A673 (cell line): ENCODE measurements at regions not wholly inside any gene's neighbourhood (a gene's known extent, or its start where the extent isn't known, plus 50 kb on each side); places are given as distances from the start of the nearest gene placed in this dataset.

Experiments used
- BruUV-seq: library from RNA; stranded (reverse); fragments of 400-500 nt; replicated peaks from 2 replicates; lab custom pipeline; 2021; lab: Mats Ljungman, UMichigan
- CTCF ChIA-PET: fragments of 300-600 bp; sonication (Branson Sonifier 250); formaldehyde crosslinking; loops from one replicate; lab custom pipeline; 2022; ENCODE audit warnings: antibody characterized with exemption; lab: Charles Lee
- POLR2A ChIA-PET: fragments of 300-600 bp; sonication (Branson Sonifier 250); formaldehyde crosslinking; loops from one replicate; lab custom pipeline; 2022; ENCODE audit warnings: antibody characterized with exemption; ENCODE audit not compliant: low non-redundant PET; lab: Charles Lee
- DNase-seq: peaks from one replicate; pipeline ENCODE4 v3.0.0-alpha.2; 2015; ENCODE audit warnings: low spot score
- H3K27ac ChIP-seq: fragments of 200-600 bp; sonication (generic); 2 replicates; pipeline ENCODE4 v1.5.1; 2016; ENCODE audit warnings: mixed run types, low read depth, mild to moderate bottlenecking, mixed read lengths, antibody characterized with exemption, low read length; ENCODE audit not compliant: poor library complexity, severe bottlenecking
- H3K27me3 ChIP-seq: fragments of 200-600 bp; sonication (generic); replicated peaks from 2 replicates; pipeline ENCODE4 v1.6.1; 2017; ENCODE audit warnings: mixed run types, low read depth, mild to moderate bottlenecking, mixed read lengths, antibody characterized with exemption, low read length; ENCODE audit not compliant: insufficient read depth, poor library complexity
- H3K36me3 ChIP-seq: fragments of 200-600 bp; sonication (generic); 2 replicates; pipeline ENCODE4 v1.6.1; 2016; ENCODE audit warnings: mixed run types, mild to moderate bottlenecking, mixed read lengths, antibody characterized with exemption, low read length; ENCODE audit not compliant: insufficient read depth, poor library complexity, severe bottlenecking
- H3K4me1 ChIP-seq: fragments of 200-600 bp; sonication (generic); 2 replicates; pipeline ENCODE4 v1.6.1; 2017; ENCODE audit warnings: mixed run types, mild to moderate bottlenecking, mixed read lengths, antibody characterized with exemption, low read length; ENCODE audit not compliant: insufficient read depth, poor library complexity, severe bottlenecking
- H3K4me3 ChIP-seq: fragments of 200-600 bp; sonication (generic); 2 replicates; pipeline ENCODE4 v1.5.1; 2016; ENCODE audit warnings: low read depth, mixed run types, mild to moderate bottlenecking, mixed read lengths, low read length; ENCODE audit not compliant: poor library complexity, severe bottlenecking
- H3K9me3 ChIP-seq: fragments of 200-600 bp; sonication (generic); 2 replicates; pipeline ENCODE4 v1.6.1; 2016; ENCODE audit warnings: mixed run types, low read depth, mild to moderate bottlenecking, mixed read lengths, antibody characterized with exemption, low read length; ENCODE audit not compliant: poor library complexity, severe bottlenecking
- CTCF ChIP-seq: fragments of 300-800, 200-600 bp; sonication (generic); conservative IDR thresholded peaks from 2 replicates; pipeline ENCODE4 v1.5.1; 2017; ENCODE audit warnings: low read depth, mild to moderate bottlenecking, antibody characterized with exemption, low read length, moderate library complexity, mixed read lengths
- EZH2 ChIP-seq: fragments of 200-600 bp; sonication (generic); IDR thresholded peaks from 2 replicates; pipeline ENCODE4 v1.6.1; 2017; ENCODE audit warnings: borderline replicate concordance, low read depth, mild to moderate bottlenecking, mixed read lengths, antibody characterized with exemption, low read length; ENCODE audit not compliant: poor library complexity, severe bottlenecking
- intact Hi-C: fragments of 100-400 bp; cut with micrococcal nuclease; formaldehyde crosslinking; loops from one replicate; pipeline ENCODE4 v1.10.0; 2022; ENCODE audit not compliant: unreplicated experiment

- no peak overlapping the region for H3K27ac ChIP-seq
- POLR2A ChIA-PET = no interaction called here
These were observed 100.7 kb upstream of the KCTD3 start for GRCh38 chr1:215466361-215466760.

GRCh38 chr1:215471463-215471862 lies 95.6 kb upstream of the KCTD3 start:
- DNase-seq = no peak
- Histone ChIP-seq H3K4me1 (no peaks in the 10 kb centered on the region), H3K9me3 (no peaks in the 10 kb centered on the region), H3K4me3 (no peak overlapping the region), H3K27me3 (peaks cover 10% of the 10 kb centered on the region), H3K36me3 (no peaks in the 10 kb centered on the region), H3K27ac (no peak overlapping the region)
- ChIA-PET POLR2A (no interaction called here), CTCF (no interaction called here)
- BruUV-seq = no TSS peak
- intact Hi-C loops = no loop called here
- TF ChIP-seq CTCF = no peak
- no peak for TF ChIP-seq EZH2

More at GRCh38 chr1:215466361-215466760, 100.7 kb upstream of the KCTD3 start:
- no peaks in the 10 kb centered on the region for H3K4me1 ChIP-seq
- H3K27me3 ChIP-seq = peaks cover 11% of the 10 kb centered on the region
- no peak for DNase-seq
- H3K4me3 ChIP-seq = no peak overlapping the region
- no peaks in the 10 kb centered on the region for H3K36me3 ChIP-seq
- TF ChIP-seq EZH2 = no peak
- intact Hi-C loops = no loop called here
- BruUV-seq = no TSS peak
- no peaks in the 10 kb centered on the region for H3K9me3 ChIP-seq
- CTCF ChIA-PET = no interaction called here

DNA sequence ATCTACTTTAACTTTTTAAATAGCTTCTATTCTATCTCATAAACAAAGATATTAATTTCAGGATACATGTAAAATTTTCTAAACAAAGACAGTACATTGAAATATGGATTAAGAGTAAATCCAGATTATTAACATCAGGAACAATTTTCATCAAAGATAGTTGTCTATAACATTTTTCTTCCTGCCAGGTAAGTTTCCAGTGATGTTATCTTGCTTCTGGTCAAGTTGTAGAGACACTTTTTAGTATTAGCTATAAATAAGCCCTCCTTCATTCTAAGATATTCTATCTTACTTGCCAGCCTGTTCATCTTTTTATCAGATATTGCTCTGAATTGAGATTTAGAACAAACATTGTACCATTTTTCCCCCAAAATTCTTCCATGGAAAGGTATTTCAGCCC lies 94.4 kb upstream of the KCTD3 start:
- DNase-seq = no peak
- POLR2A ChIA-PET = no interaction called here
- H3K36me3 ChIP-seq = no peaks in the 10 kb centered on the region
- H3K9me3 ChIP-seq = no peaks in the 10 kb centered on the region
- no peak for TF ChIP-seq CTCF
- no peak for TF ChIP-seq EZH2
- no peak overlapping the region for H3K4me3 ChIP-seq
- H3K4me1 ChIP-seq = no peaks in the 10 kb centered on the region
- H3K27me3 ChIP-seq = peaks cover 9% of the 10 kb centered on the region
- no peak overlapping the region for H3K27ac ChIP-seq
- no TSS peak for BruUV-seq
- intact Hi-C loops = no loop called here
- CTCF ChIA-PET = no interaction called here

DNA sequence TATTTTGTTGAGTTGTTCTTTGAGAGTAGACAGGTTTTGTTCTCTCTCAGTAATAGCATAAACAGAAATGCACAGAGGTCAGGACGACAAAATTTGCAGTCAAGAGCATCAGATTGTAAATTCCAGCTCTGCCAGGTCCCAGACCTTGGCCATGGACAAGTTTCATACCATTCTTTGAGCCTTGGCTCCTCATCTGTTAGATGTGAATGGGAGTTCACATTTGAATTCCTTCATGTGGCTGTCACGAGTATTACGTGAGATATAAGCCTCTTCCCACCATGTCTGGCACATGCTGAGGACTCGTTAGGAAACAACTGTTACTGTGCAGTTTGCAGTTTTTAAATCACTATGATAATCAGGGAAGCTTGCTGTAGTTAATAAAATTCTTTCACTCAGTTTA lies 93.2 kb upstream of the KCTD3 start:
- peaks cover 4% of the 10 kb centered on the region for H3K27me3 ChIP-seq
- no peak overlapping the region for H3K4me3 ChIP-seq
- no peaks in the 10 kb centered on the region for H3K4me1 ChIP-seq
- ChIA-PET CTCF (no interaction called here), POLR2A (no interaction called here)
- H3K36me3 ChIP-seq = no peaks in the 10 kb centered on the region
- intact Hi-C loops = no loop called here
- no peaks in the 10 kb centered on the region for H3K9me3 ChIP-seq
- TF ChIP-seq EZH2 = no peak
- TF ChIP-seq CTCF = no peak
- no peak for DNase-seq
- BruUV-seq = no TSS peak
- H3K27ac ChIP-seq = no peak overlapping the region
